ENCODE measurements at regions not wholly inside any gene's neighbourhood (a gene's known extent, or its start where the extent isn't known, plus 50 kb on each side); places are given as distances from the start of the nearest gene placed in this dataset.

- TF ChIP-seq POLR2A (IDR thresholded peaks at IDR 0.05) (no peak), CTCF (IDR thresholded peaks at IDR 0.05) (no peak)
Observed at GRCh38 chr2:173651891-173652290, 297.2 kb downstream of the CDCA7 start.
